HG03060 (cell line): ENCODE measurements at regions not wholly inside any gene's neighbourhood (a gene's known extent, or its start where the extent isn't known, plus 50 kb on each side); places are given as distances from the start of the nearest gene placed in this dataset.
"Not testable (repeated sequence)": the region's sequence is repeated elsewhere in the genome, so short reads cannot be mapped to it uniquely, and the experiment has no call there.

Experiments
- ATAC-seq: cut with Tn5 transposase; IDR thresholded peaks from one replicate; pipeline ENCODE4 v1.9.1; 2021; ENCODE audit warnings: low read depth, moderate number of reproducible peaks; ENCODE audit not compliant: unreplicated experiment

DNA sequence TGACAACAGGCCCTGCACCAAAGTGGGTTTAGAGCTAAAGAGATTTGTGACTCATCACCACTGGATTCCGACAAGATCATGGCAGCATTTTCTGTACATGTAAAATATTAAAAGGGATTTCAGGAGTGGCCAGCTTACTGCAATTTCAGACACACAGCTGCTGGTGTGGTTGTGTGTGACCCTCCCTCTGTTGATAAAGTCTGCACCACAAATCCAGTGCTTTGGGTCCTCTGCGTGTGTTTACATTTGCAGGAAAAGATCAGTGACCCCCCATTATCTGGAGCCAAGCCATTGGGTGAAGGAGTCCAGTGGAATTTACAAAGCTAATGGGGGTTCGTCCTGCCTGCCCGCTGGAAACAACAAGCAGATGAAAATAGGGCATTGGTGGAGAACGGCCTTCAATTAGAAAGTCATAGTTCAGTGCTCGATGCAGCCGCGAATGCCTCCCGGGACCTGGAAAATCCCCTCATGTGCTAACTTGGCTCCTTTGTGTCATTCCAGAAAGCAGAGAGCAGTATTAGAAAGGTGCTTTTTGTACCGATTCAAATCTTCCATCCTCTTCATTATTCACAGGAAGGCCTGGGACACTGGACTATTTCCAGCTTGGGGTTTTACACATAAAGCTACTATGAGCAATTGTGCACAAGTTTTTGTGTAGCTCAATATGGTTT, 188.5 kb upstream of the TMEM132C start:
- no peak for ATAC-seq

DNA sequence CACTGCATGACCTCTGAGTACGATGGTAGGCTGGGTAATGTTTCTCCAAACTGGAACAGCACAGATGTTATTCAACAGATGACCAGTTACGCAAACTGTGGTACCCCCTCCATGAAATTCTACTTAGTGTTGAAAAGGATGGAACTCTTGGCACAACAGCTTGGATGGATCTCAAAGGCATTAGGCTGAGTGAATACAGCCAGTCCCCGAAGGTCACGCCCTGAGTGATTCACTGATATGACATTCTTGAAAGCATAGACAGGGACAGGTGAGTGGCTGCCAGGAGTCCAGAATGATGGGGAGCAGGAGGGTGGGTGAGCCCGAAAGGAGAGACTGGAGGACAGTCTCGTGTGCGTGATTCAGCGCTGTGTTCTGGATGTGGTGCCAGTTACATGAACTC, 187.5 kb upstream of the TMEM132C start:
- no peak for ATAC-seq

DNA sequence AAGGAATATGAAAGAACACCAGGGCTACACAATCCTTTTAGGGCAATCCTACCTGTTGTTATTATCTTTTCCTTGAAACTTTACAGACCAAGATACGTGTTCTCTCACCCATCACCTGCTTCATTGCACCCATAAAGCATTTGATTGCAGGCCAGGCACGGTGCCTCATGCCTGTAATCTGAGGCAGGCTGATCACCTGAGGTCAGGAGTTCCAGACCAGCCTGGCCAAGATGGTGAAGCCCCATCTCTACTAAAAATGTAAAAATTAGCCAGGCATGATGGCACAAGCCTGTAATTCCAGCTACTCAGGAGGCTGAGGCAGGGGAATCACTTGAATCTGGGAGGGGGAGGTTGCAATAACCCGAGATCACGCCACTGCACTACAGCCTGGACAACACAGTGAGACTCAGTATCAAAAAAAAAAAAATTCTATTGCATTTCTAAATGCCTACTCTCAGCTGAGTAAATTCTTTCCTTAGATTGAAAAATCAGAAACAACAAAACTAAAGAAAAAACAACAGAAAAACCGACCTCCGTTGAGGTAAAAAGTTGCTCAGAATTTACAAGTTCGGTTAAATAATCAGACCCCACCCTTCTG, 183.7 kb upstream of the TMEM132C start:
- no peak for ATAC-seq

DNA sequence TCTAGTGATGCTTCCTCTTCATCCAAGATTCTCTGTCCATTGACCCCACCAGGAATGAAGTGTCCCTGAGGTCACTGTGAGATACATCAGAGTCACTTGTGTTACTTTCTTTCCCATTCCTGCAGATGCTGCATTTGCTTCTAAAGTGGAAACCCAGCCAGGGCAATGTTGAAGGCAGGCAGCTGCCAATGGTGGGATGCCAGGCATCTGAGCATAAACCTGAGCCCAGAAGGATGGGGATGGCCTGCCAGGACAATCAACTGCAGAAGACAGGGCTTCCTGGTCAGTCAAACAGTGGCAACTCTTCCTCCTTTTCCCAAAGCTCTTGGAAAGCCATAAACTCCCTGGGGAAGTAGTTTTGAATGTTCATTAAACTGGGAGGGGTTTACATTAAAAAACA, 178.0 kb upstream of the TMEM132C start:
- no peak for ATAC-seq

DNA sequence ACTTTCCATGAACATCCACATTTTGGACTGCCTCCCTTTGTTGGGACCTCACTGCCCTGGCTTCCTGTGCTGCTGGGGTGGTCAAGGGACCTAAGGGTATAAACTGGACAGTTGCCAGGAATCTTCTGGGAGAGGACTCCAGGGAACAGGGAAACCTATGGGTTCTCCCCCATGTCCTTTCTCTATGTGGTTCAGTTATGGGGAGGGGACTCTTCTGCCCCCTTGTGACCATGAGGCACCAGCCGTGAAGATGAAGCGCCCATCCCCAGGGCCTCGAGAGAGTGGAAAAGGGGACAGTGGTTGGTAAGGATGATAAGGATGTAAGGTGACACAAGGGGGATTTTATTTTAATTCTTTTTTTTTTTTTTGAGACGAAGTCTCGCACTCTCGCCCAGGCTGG, 177.0 kb upstream of the TMEM132C start:
- no peak for ATAC-seq

DNA sequence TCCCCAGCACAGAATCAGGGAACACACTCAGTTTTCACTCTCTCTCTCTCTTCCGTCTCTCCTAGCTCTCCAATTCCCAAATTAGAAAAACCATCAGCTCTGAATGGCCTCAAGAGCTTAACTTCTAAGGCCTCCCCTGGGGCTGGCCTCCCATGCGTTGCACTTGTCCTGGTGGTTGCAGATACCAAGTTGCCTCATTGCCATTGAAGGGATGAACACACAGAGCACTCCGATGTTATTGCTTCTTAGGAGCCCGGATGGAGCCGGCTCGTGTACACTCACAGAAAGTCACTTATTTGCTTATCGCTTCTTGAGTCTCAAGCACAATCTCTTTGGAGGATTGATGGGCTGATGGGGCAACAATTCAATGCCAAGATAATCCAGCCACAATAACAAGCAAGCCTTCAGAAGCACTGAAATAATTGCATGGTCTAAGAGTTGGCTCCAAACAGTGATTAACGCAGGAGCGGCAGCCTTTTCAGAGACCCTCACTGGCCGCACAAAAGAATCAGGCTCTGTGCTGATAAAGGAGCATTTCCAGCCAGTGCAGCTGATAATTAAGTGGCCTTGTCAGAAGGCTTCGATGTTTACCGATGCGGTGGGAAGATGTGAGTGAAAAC, 175.8 kb upstream of the TMEM132C start:
- no peak for ATAC-seq

DNA sequence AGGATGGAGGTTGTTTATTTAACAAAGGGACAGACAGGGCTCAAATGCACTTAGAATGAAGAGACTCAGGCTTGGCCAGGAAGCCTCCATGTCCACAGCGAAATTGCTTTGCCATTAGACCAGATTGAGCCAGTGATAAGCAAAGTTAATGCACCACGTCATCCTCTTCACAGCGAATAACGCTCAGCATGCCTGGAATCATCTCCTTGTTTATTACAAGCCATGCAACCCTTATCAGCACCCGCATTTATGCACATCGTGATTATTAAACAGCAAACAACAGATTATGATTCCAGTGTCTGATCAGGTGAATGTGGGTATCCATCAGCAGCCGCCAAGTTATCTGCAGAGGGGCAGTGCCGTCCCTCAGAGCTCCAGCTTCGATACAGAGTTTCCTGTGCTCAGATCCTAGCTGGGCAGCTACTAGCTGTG, 175.0 kb upstream of the TMEM132C start:
- ATAC-seq, result no peak

DNA sequence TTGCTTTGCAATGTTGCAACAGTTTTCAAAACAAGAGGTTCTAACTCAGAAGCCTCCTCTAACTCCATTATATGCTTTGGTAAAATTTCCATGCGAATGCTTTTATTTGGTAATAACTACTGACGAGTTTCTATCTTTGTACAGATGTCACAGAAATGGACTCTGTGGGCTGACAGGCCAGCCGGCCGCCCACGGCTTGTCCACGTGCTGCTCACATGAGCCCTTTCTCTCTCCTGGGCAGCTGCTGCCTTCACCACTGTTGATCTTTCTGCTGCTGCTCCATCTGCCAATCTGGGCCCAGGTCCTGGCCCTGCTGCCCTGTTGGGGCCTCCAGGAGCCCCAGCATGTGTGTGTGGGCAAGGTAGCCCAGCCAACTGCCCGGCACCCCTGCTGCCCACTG, 168.2 kb upstream of the TMEM132C start:
- ATAC-seq, result no peak

DNA sequence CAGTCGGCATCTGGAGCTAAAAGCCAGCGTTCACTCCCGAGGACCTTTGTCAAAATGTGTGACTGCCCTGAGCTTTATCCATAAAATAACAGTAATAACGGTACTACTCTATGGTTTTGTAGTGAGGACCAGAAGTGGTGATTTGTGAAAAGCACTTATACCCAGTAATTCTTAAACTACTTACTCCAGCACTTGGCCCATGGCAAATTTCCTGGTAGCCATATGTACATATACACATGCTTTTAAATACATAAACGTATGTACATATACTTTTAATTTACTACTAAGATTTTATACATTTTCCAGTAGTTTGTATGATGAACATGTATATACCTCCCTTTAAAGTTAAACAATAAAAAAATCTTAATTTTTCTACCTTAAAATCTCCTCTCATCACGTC, 163.8 kb upstream of the TMEM132C start:
- ATAC-seq, result no peak

DNA sequence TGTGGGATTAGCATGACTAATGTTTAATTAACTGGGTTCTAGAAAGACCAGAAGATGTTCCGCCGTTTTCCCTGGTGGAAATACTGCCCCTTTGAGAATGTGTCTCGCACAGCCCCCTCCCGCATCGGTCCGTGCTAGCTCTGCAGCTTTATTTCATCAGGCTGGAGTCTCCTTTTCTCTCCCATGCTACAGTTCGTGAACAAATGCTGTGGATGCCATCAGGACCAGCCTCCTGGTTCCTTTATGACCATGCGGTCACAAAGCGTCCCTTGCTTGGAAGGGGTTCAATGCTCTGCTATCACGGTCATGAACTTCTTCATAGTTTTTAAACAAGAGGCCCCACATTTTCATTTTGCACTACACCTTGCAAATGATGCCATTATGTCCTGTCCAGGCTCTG, 157.7 kb upstream of the TMEM132C start:
- ATAC-seq, result no peak

DNA sequence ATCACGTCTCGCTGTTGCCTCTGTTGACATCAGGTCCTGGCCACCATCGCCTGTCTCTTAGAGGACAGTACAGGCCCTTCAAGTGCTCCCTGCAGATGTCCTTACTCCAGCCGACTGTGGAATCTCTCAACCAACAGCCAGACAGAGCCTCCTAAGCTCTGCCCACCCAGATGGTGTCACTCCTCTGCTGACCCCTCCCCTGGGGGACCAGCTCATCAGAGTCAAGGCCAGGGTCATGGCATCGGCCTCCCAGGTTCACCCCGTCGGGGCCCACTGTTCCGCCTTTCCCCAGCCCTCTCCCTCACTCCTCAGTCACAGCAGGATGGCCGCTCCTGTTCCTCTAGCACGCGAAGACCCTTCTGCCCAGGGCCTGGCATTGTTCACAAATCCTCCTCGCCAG, 157.3 kb upstream of the TMEM132C start:
- no peak for ATAC-seq

DNA sequence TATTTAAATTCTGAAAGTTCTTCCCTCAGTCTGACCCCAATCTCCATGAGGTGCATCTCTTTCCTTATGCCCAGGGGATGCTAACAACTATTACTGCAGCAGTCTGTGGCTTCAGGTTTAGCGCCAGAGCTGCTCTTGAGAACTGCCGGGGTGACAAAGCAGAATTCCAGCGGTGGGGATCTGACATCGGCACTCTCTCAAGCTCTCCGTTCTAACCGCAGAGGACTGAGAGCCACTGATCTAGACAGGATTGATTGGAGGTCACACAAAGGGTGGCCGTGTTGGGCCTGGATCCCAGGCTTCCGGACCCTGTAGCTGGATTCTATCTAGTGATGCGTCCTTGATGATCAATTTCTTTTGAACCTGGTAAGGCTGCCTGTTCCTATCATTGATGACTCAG, 155.6 kb upstream of the TMEM132C start:
- no peak for ATAC-seq

DNA sequence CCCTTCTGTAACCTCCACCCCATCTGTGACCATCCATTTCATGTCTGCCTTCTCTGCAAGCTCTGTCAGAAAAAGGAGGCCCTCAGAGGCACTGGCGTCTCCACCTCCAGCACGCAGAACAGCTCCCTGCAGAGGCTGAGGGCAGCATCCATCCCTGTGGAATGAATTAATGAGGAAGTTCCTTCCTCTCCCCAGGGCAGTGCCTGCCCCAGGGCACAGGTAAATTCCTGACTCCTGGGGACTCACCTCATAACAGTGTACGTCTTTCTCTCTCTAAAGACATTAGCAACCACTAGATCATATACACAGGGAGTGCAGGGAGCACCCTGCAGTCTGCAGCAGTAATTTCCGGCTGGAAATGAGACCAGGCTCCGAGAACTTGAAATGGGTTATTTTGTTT, 155.0 kb upstream of the TMEM132C start:
- ATAC-seq, result no peak

DNA sequence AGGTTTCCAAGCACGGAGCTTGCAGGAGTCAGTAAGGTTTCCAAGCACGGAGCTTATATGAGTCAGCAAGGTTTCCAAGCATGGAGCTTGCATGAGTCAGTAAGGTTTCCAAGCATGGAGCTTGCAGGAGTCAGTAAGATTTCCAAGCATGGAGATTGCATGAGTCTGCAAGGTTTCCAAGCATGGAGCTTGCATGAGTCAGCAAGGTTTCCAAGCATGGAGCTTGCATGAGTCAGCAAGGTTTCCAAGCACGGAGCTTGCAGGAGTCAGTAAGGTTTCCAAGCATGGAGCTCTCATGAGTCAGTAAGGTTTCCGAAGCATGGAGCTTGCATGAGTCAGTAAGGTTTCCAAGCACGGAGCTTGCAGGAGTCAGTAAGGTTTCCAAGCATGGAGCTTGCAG, 153.7 kb upstream of the TMEM132C start:
- ATAC-seq, result not testable (repeated sequence)

DNA sequence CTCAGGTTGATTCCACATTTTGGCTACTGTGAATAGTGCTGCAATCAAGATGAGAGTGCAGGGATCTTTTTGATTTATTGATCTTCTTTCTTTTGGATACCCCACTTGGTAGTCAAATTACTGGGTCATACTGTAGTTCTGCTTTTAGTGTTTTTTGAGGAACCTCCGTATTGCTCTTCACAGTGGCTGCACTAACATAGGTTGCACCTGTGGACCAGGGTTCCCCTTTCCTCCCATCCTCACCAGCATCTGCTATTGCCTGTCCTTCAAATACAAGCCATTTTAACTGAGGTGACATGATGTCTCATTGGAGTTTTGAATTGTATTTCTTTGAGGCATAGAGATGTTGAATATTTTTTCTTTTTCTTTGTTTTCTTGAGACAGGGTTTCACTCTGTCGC, 152.5 kb upstream of the TMEM132C start:
- ATAC-seq, result no peak

DNA sequence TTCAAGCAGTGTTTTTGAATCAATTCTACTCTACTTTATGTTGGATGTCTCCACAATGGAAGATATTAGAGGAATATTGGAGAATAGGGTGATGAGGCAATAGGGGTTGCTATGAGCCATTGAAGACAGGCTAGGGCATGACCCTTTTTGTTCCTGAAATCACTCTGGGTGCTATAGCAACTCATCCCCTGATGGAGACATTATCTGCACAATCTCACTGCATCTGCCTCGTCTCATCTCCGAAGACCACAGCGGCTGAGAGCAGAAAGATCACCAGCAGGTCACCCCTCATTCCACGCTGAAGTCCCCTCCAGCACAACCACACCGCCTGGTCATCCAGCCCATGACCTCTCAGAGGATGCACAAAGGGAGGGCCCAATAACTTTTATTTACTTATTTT, 150.4 kb upstream of the TMEM132C start:
- ATAC-seq, result no peak

DNA sequence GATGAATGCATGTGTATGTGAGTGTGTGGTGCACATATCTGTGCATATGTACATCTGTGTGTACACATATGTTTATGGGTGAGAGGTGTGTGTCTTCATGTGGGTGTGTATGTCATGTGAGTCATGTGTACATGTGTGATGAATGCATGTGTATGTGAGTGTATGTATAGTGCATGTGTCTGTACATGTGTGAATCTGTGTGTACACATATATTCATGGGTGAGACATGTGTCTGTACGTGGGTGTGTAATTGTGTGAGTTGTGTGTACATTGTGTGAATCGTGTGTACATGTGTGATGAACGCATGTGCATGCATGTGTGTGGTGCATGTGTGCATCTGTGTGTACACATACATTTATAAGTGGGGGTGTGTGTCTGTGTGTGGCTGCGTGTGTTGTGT, 146.9 kb upstream of the TMEM132C start:
- no peak for ATAC-seq

DNA sequence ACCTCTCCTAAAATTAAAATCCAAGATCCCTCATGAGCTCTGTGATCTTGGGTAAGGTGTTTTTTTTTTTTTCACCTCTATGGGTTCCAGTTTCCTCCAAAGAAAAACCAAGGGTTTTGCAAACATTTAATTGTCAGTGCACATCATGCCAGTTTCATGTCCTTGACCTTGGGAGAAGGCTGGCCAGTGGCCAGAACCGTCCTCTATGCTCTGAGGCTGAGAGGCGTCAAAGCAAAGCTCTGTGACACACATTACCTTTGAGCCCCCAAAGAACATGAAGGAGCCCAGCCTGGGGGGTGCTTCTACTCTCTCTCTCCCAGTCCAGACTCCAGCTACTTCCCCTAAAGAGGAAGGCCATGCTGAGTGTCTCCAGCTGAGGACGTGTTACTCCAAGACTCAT, 145.5 kb upstream of the TMEM132C start:
- no peak for ATAC-seq

DNA sequence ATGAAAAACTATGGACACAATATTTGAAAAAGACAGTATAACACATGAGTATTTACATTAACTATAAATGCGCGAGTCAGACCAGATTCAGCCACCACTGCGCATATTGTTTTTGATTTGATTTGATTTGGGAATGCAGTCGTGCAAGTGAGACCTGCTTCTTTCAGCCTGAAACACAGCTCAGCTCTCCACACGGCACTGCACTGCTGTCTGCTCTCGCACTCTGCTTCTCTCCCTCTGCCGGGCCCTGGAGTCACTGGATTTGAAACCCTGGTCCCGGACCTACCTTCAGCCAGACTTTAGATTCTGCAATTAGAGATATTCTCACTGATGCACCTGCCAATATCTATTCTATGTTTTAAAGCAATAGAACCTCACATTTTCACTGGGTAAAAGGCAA, 143.9 kb upstream of the TMEM132C start:
- ATAC-seq, result no peak

DNA sequence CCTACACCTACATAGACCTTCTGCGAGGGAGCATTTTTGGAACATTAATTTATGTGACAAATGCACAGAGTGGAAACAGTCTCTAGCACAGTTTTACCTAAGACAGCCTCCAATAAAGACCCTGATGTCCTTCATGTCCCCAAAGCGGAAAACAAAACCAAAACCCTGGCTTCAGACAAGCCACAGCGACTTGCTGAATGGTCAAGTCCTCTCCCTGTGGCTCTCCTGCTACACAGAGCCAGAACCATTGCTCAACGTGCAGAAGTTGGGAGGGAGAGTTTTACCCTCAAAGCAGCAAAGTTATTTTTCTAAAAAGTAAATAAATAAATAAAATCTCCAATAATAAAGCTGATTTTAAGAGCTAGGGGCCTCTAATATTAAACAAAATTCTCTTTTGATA, 135.0 kb upstream of the TMEM132C start:
- no peak for ATAC-seq

DNA sequence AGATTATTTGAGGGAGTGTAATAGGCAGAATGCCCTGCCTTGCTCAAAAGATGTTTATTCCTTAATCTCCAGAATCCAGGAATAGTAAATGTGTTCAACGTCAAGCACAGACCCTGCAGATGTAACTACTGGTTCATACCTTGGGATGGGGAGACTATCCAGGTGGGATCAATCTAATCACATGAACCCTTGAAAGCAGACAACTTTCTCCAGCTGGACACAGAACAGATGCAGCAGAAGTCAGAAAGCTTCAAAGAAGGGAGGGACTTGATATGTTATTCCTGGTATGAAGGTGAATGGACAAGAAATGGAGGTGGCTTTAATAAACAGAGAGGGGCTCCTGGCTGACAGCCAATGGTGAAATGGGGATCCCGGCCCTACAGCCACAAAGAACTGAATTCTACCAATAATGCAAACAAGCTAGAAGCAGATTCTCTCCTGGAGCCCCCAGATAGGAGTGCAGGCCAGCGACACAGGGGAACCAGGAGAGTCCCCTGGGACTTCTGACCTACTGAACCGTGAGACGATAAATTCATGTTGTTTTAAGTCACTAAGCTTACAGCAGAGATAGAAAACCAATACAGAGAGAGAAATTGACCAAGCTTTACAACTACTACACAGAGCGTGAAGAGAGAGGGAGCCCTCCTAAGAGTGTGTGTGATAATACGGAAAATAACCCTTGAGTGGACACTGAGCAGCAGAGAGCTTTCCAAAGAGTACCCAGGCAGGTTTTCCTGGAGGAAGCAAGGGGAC, 133.5 kb upstream of the TMEM132C start:
- no peak for ATAC-seq

DNA sequence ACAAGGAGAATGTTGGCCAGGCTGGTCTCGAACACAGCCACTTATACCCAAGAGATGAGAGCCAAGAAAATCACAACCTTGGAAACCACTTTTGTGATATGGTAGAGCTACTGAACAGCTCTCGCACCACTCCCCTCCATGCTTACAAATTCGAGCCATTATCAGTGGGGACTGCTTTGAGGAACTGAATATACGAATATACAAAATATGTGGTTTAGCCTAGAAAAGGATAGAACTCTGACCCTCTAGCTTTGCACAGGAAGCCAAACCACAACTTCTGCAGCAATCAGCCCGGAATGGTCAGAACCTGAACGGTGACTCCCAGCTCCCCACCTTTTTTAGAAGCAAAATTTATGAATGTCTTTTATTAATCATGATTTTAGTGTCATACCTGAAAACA, 129.8 kb upstream of the TMEM132C start:
- peak; percentile 68 for ATAC-seq
